ES-I3 (cell line): ENCODE measurements at regions not wholly inside any gene's neighbourhood (a gene's known extent, or its start where the extent isn't known, plus 50 kb on each side); places are given as distances from the start of the nearest gene placed in this dataset.

Experiments
- H3K36me3 ChIP-seq: 2 replicates; pipeline ENCODE4 v1.6.1; 2013; ENCODE audit warnings: mild to moderate bottlenecking, low read length, control low read depth, moderate library complexity; ENCODE audit not compliant: insufficient read depth
- H3K4me1 ChIP-seq: 2 replicates; pipeline ENCODE4 v1.6.1; 2013; ENCODE audit warnings: mild to moderate bottlenecking, control low read depth, low read length; ENCODE audit not compliant: insufficient read depth
- H3K9ac ChIP-seq: 2 replicates; pipeline ENCODE4 v1.6.1; 2013; ENCODE audit warnings: low read depth, mild to moderate bottlenecking, low read length, moderate library complexity
- H3K9me3 ChIP-seq: 2 replicates; pipeline ENCODE4 v1.6.1; 2013; ENCODE audit warnings: mild to moderate bottlenecking, low read length, moderate library complexity; ENCODE audit not compliant: control insufficient read depth, insufficient read depth

- Histone ChIP-seq H3K9ac (no peak overlapping the region), H3K4me1 (no peaks in the 10 kb centered on the region), H3K9me3 (0 out of 2 replicates have a peak, but pooled peaks cover 3% of the 10 kb centered on the region), H3K36me3 (no peaks in the 10 kb centered on the region)
These were observed 53.8 kb upstream of the ASB18 start for GRCh38 chr2:236317938-236318396.

- Histone ChIP-seq H3K9ac (no peak overlapping the region), H3K9me3 (no peaks in the 10 kb centered on the region), H3K4me1 (no peaks in the 10 kb centered on the region), H3K36me3 (no peaks in the 10 kb centered on the region)
These were observed 54.2 kb upstream of the ASB18 start for GRCh38 chr2:236318401-236318800.

- Histone ChIP-seq H3K9me3 (no peaks in the 10 kb centered on the region), H3K4me1 (no peaks in the 10 kb centered on the region), H3K9ac (no peak overlapping the region), H3K36me3 (no peaks in the 10 kb centered on the region)
These were observed 54.8 kb upstream of the ASB18 start for GRCh38 chr2:236319036-236319435.

GRCh38 chr2:236321415-236321814 lies 57.2 kb upstream of the ASB18 start:
- H3K9ac ChIP-seq, result no peak overlapping the region
- no peaks in the 10 kb centered on the region for H3K36me3 ChIP-seq
- H3K9me3 ChIP-seq, result no peaks in the 10 kb centered on the region
- H3K4me1 ChIP-seq, result no peaks in the 10 kb centered on the region

DNA sequence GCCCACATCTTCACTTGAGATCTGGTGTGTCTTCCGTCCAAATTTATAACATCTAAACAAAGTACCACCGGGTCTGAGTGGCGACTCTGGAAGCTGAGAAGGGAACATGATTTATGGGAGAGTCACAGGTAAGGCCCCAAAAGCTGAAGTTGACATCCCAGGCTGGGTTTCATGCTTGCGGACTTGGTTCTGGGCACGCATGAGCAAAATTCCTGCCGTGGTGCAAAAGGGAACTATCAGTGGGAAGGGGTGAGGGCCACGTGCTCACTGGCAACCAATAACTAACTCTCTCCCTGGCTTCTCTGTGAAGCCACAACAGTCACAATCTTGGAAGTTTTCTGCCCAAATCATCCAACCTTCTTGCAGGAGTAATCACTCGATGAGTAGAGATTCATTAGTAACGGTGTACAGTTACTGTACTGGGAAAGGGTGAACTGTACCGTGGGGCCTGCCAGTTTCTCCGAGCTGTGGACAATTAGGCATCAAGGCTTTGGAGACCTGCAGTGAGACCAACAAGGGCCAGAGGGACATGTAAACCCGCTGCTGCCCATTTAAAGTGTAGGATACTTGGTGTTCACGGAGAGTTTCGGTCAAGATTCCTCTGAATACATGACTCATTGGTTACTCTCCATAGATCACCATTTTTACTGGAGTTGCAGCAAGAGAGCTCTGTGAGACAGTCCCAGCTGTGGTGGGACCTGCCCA lies 69.4 kb upstream of the ASB18 start:
- Histone ChIP-seq H3K9ac (no peak overlapping the region), H3K4me1 (no peaks in the 10 kb centered on the region), H3K9me3 (no peaks in the 10 kb centered on the region), H3K36me3 (no peaks in the 10 kb centered on the region)

DNA sequence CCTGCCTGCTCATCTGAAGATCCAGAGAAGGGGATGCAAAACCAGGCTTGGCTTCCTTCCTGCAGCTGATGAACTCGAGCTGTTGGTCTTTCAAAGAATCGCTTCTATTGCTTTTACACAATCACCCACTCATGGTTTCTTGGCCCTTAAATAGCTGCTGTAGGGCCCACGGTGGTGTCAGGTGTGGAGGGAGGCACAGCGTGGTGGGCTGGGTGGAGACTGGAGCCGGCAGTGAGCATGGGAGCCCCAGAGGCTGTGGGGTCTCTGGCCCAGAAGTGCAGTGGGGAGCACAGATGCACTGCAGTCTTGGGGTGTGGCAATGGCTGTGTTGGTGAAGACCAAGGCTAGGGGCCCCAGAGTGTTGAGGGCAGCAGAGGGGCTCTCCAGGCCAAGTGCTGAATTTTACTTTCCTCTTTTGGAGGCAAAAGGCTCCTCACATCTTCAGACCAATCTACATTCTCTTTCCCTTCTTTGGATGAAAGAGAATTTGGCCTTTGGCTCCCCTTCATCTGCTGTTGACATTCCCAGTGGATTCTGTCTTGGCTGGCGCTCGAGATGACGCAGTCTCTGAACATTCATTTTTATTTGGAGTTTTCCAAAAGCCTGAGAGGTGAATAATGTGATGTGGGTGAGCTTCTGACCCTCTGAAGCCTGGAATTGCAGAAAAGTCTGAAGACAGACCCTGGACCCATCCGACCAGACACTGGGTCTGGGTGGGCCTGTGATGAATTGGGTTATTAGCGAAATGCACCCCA lies 70.1 kb upstream of the ASB18 start:
- no peaks in the 10 kb centered on the region for H3K36me3 ChIP-seq
- no peaks in the 10 kb centered on the region for H3K9me3 ChIP-seq
- H3K9ac ChIP-seq, result no peak overlapping the region
- H3K4me1 ChIP-seq, result no peaks in the 10 kb centered on the region

GRCh38 chr2:236335696-236336574 lies 71.7 kb upstream of the ASB18 start:
- Histone ChIP-seq H3K9ac (no peak overlapping the region), H3K4me1 (no peaks in the 10 kb centered on the region), H3K9me3 (no peaks in the 10 kb centered on the region), H3K36me3 (no peaks in the 10 kb centered on the region)

- H3K36me3 ChIP-seq, result no peaks in the 10 kb centered on the region
- H3K9ac ChIP-seq, result no peak overlapping the region
- H3K9me3 ChIP-seq, result no peaks in the 10 kb centered on the region
- H3K4me1 ChIP-seq, result peaks cover 5% of the 10 kb centered on the region; the same call in 1 of the 2 replicates
These were observed 72.6 kb upstream of the ASB18 start for GRCh38 chr2:236336575-236337464.

- no peak overlapping the region for H3K9ac ChIP-seq
- H3K36me3 ChIP-seq, result no peaks in the 10 kb centered on the region
- no peaks in the 10 kb centered on the region for H3K9me3 ChIP-seq
- peaks cover 10% of the 10 kb centered on the region; the same call in 1 of the 2 replicates for H3K4me1 ChIP-seq
These were observed 73.5 kb upstream of the ASB18 start for GRCh38 chr2:236337465-236338325.

- H3K4me1 ChIP-seq, result peaks cover 10% of the 10 kb centered on the region
These were observed 74.4 kb upstream of the ASB18 start for GRCh38 chr2:236338495-236339184.

DNA sequence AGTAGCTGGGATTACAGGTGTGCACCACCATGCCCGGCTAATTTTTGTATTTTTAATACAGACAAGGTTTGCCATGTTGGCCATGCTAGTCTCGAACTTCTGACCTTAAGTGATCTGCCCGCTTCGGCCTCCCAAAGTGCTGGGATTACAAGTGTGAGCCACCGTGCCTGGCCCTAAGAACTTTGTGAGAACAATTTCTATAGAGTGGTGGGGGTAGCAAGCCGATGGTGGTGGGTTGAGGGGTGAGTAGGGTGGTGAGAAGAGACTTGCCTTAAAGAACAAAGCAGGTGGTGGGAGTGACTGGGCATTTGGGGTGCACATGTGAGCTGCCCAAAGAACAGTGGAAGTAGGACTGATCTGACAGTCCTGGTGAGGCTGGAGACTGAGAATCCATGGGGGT lies 76.0 kb upstream of the ASB18 start:
- H3K9me3 ChIP-seq, result no peaks in the 10 kb centered on the region
- H3K4me1 ChIP-seq, result peaks cover 16% of the 10 kb centered on the region
- no peaks in the 10 kb centered on the region for H3K36me3 ChIP-seq
- no peak overlapping the region for H3K9ac ChIP-seq

More at GRCh38 chr2:236338495-236339184, 74.4 kb upstream of the ASB18 start:
- no peaks in the 10 kb centered on the region for H3K36me3 ChIP-seq
- H3K9me3 ChIP-seq, result no peaks in the 10 kb centered on the region
- H3K9ac ChIP-seq, result no peak overlapping the region

DNA sequence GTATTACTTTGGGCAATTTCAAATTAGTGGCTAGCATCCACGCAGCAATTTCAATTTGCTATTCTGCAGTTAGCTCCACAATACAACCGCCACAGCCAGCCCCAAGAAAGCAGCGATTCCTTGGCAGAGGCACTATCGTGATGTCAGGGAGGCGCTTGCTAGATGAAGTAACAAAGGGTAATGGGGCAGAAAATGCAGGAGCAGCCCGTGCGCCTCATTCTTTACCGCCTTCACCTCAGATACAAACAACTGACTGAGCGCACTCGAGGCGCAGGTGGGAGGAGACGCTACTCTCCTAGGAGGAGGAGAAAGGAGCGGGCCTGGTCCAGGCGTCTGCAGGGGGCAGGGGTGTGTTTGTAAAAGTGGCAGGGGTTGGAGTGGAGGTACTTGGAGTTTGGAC lies 76.9 kb upstream of the ASB18 start:
- H3K4me1 ChIP-seq, result peaks cover 16% of the 10 kb centered on the region
- H3K36me3 ChIP-seq, result no peaks in the 10 kb centered on the region
- H3K9ac ChIP-seq, result no peak overlapping the region
- no peaks in the 10 kb centered on the region for H3K9me3 ChIP-seq
